Neural progenitor cell (in vitro differentiated cells): ENCODE measurements at regions not wholly inside any gene's neighbourhood (a gene's known extent, or its start where the extent isn't known, plus 50 kb on each side); places are given as distances from the start of the nearest gene placed in this dataset.

Experiments used
- DNase-seq: peaks from one replicate; pipeline ENCODE4 v3.0.0-alpha.2; 2016; ENCODE audit warnings: low spot score
- H2AFZ ChIP-seq: fragments of 200-600 bp; sonication (generic); replicated peaks from 2 replicates; pipeline ENCODE4 v1.6.1; 2016; ENCODE audit warnings: antibody characterized with exemption
- H3F3A ChIP-seq: fragments of 200-600 bp; sonication (generic); 2 replicates; pipeline ENCODE4 v1.6.1; 2016; ENCODE audit warnings: antibody characterized with exemption, low read depth
- H3K27ac ChIP-seq: fragments of 200-600 bp; sonication (generic); 2 replicates; pipeline ENCODE4 v1.5.1; 2016; ENCODE audit warnings: mild to moderate bottlenecking
- H3K27me3 ChIP-seq: fragments of 200-600 bp; sonication (generic); 2 replicates; pipeline ENCODE4 v1.6.1; 2016; ENCODE audit warnings: mild to moderate bottlenecking, moderate library complexity
- H3K36me3 ChIP-seq: fragments of 200-600 bp; sonication (generic); 2 replicates; pipeline ENCODE4 v1.5.1; 2016
- H3K4me1 ChIP-seq: fragments of 200-600 bp; sonication (generic); 2 replicates; pipeline ENCODE4 v1.6.1; 2016; ENCODE audit warnings: mixed run types
- H3K4me2 ChIP-seq: fragments of 200-600 bp; sonication (generic); 2 replicates; pipeline ENCODE4 v1.6.1; 2016
- H3K4me3 ChIP-seq: fragments of 200-600 bp; sonication (generic); 2 replicates; pipeline ENCODE4 v1.5.1; 2016
- H3K79me2 ChIP-seq: fragments of 200-600 bp; sonication (generic); 2 replicates; pipeline ENCODE4 v1.6.1; 2016; ENCODE audit warnings: low read depth
- H3K9ac ChIP-seq: fragments of 200-600 bp; sonication (generic); 2 replicates; pipeline ENCODE4 v1.6.1; 2016
- H3K9me3 ChIP-seq: fragments of 200-600 bp; sonication (generic); 2 replicates; pipeline ENCODE4 v1.5.1; 2016; ENCODE audit warnings: low read depth
- H4K20me1 ChIP-seq: fragments of 200-600 bp; sonication (generic); 2 replicates; pipeline ENCODE4 v1.6.1; 2016; ENCODE audit warnings: low read depth
- H3K27ac Mint-ChIP-seq: 3 replicates; pipeline ENCODE4 v1.8.0; 2021; ENCODE audit warnings: mixed read lengths
- H3K27me3 Mint-ChIP-seq: 2 replicates; pipeline ENCODE4 v1.8.0; 2022; ENCODE audit warnings: low read depth, mild to moderate bottlenecking, inconsistent platforms, moderate library complexity, mixed read lengths; ENCODE audit not compliant: insufficient read depth
- H3K36me3 Mint-ChIP-seq: 3 replicates; pipeline ENCODE4 v1.8.0; 2021; ENCODE audit warnings: mixed read lengths
- H3K4me1 Mint-ChIP-seq: 3 replicates; pipeline ENCODE4 v1.8.0; 2021; ENCODE audit warnings: mixed read lengths
- H3K4me3 Mint-ChIP-seq: 3 replicates; pipeline ENCODE4 v1.8.0; 2021; ENCODE audit warnings: mild to moderate bottlenecking, moderate library complexity, mixed read lengths
- H3K9me3 Mint-ChIP-seq: 3 replicates; pipeline ENCODE4 v1.8.0; 2020; ENCODE audit warnings: mixed read lengths
- CTCF ChIP-seq: fragments of 200-600 bp; sonication (generic); IDR thresholded peaks from 2 replicates; pipeline ENCODE4 v1.5.1; 2017; ENCODE audit warnings: antibody characterized with exemption, mild to moderate bottlenecking
- EZH2 ChIP-seq: fragments of 200-600 bp; sonication (generic); IDR thresholded peaks from 2 replicates; pipeline ENCODE4 v1.6.1; 2017; ENCODE audit warnings: antibody characterized with exemption, mild to moderate bottlenecking, moderate library complexity
- EZH2phosphoT487 ChIP-seq: fragments of 200-600 bp; sonication (generic); IDR thresholded peaks from 2 replicates; pipeline ENCODE4 v1.6.1; 2017; ENCODE audit warnings: antibody characterized with exemption

- no peak overlapping the region for H3K9ac ChIP-seq
- TF ChIP-seq EZH2phosphoT487 = no peak
- TF ChIP-seq CTCF = no peak
- no peaks in the 10 kb centered on the region for H3K79me2 ChIP-seq
- Mint-ChIP-seq H3K27me3 (peaks cover 2% of the 10 kb centered on the region), H3K4me3 (no peak overlapping the region), H3K36me3 (no peaks in the 10 kb centered on the region), H3K4me1 (no peaks in the 10 kb centered on the region), H3K9me3 (peaks cover 3% of the 10 kb centered on the region), H3K27ac (no peak overlapping the region)
- no peak overlapping the region for H2AFZ ChIP-seq
- no peaks in the 10 kb centered on the region for H3K27me3 ChIP-seq
- H3K4me1 ChIP-seq = no peaks in the 10 kb centered on the region
- DNase-seq = no peak
- no peaks in the 10 kb centered on the region for H4K20me1 ChIP-seq
- no peaks in the 10 kb centered on the region for H3K36me3 ChIP-seq
- H3K27ac ChIP-seq = no peak overlapping the region
- no peak overlapping the region for H3K4me2 ChIP-seq
- H3K9me3 ChIP-seq = no peaks in the 10 kb centered on the region
- H3F3A ChIP-seq = no peaks in the 10 kb centered on the region
- no peak overlapping the region for H3K4me3 ChIP-seq
Measured at GRCh38 chr5:84632418-84632817, 247.7 kb upstream of the EDIL3 start.

- no peak overlapping the region for H3K4me2 ChIP-seq
- DNase-seq = no peak
- no peaks in the 10 kb centered on the region for H3K27me3 ChIP-seq
- H3K79me2 ChIP-seq = no peaks in the 10 kb centered on the region
- Mint-ChIP-seq H3K9me3 (peaks cover 3% of the 10 kb centered on the region), H3K36me3 (no peaks in the 10 kb centered on the region), H3K4me1 (no peaks in the 10 kb centered on the region), H3K4me3 (no peak overlapping the region), H3K27ac (no peak overlapping the region), H3K27me3 (no peaks in the 10 kb centered on the region)
- H3K9me3 ChIP-seq = no peaks in the 10 kb centered on the region
- no peaks in the 10 kb centered on the region for H3F3A ChIP-seq
- no peaks in the 10 kb centered on the region for H4K20me1 ChIP-seq
- no peak overlapping the region for H3K9ac ChIP-seq
- H3K4me3 ChIP-seq = no peak overlapping the region
- no peak overlapping the region for H2AFZ ChIP-seq
- no peaks in the 10 kb centered on the region for H3K4me1 ChIP-seq
- no peak for TF ChIP-seq EZH2
- TF ChIP-seq EZH2phosphoT487 = no peak
- TF ChIP-seq CTCF = no peak
- H3K36me3 ChIP-seq = no peaks in the 10 kb centered on the region
- no peak overlapping the region for H3K27ac ChIP-seq
Measured at GRCh38 chr5:84628918-84629317, 244.2 kb upstream of the EDIL3 start.

GRCh38 chr5:84623019-84623418, 238.3 kb upstream of the EDIL3 start:
- H3K27ac Mint-ChIP-seq = no peak overlapping the region
- no peak overlapping the region for H3K4me2 ChIP-seq
- H3F3A ChIP-seq = no peaks in the 10 kb centered on the region
- H3K27me3 ChIP-seq = no peaks in the 10 kb centered on the region
- DNase-seq = no peak
- no peaks in the 10 kb centered on the region for H3K36me3 ChIP-seq
- TF ChIP-seq CTCF (no peak), EZH2 (no peak), EZH2phosphoT487 (no peak)
- H3K36me3 Mint-ChIP-seq = no peaks in the 10 kb centered on the region
- no peaks in the 10 kb centered on the region for H3K27me3 Mint-ChIP-seq
- no peak overlapping the region for H2AFZ ChIP-seq
- H3K4me1 ChIP-seq = no peaks in the 10 kb centered on the region
- no peaks in the 10 kb centered on the region for H3K9me3 ChIP-seq
- H3K9ac ChIP-seq = no peak overlapping the region
- H4K20me1 ChIP-seq = no peaks in the 10 kb centered on the region
- no peaks in the 10 kb centered on the region for H3K79me2 ChIP-seq
- H3K4me3 ChIP-seq = no peak overlapping the region
- H3K27ac ChIP-seq = no peak overlapping the region
- H3K4me3 Mint-ChIP-seq = no peak overlapping the region
- no peaks in the 10 kb centered on the region for H3K9me3 Mint-ChIP-seq
- no peaks in the 10 kb centered on the region for H3K4me1 Mint-ChIP-seq

- Histone ChIP-seq H3K27me3 (no peaks in the 10 kb centered on the region), H3K4me3 (no peak overlapping the region), H3K9ac (no peak overlapping the region), H3K4me1 (no peaks in the 10 kb centered on the region), H3K36me3 (no peaks in the 10 kb centered on the region), H3K79me2 (no peaks in the 10 kb centered on the region), H2AFZ (no peak overlapping the region), H3F3A (no peaks in the 10 kb centered on the region), H3K4me2 (no peak overlapping the region), H4K20me1 (no peaks in the 10 kb centered on the region), H3K9me3 (no peaks in the 10 kb centered on the region), H3K27ac (no peak overlapping the region)
- Mint-ChIP-seq H3K36me3 (no peaks in the 10 kb centered on the region), H3K9me3 (no peaks in the 10 kb centered on the region), H3K27me3 (no peaks in the 10 kb centered on the region), H3K27ac (no peak overlapping the region), H3K4me1 (no peaks in the 10 kb centered on the region), H3K4me3 (no peak overlapping the region)
- TF ChIP-seq EZH2 (no peak), CTCF (no peak), EZH2phosphoT487 (no peak)
- DNase-seq = no peak
Measured at GRCh38 chr5:84622461-84622860, 237.8 kb upstream of the EDIL3 start.
